GM12872 (cell line): ENCODE measurements at regions not wholly inside any gene's neighbourhood (a gene's known extent, or its start where the extent isn't known, plus 50 kb on each side); places are given as distances from the start of the nearest gene placed in this dataset.

ENCODE experiments used
- CTCF ChIP-seq: IDR thresholded peaks from 3 replicates; pipeline ENCODE4 v1.5.1; 2011; ENCODE audit warnings: low read depth, mild to moderate bottlenecking, low read length, moderate library complexity; ENCODE audit not compliant: insufficient read depth

GRCh38 chr7:49488573-49488972 lies 284.9 kb upstream of the VWC2 start:
- TF ChIP-seq CTCF: no peak

GRCh38 chr7:49497471-49497870 lies 276.0 kb upstream of the VWC2 start:
- TF ChIP-seq CTCF: no peak

GRCh38 chr7:49500741-49501140 lies 272.7 kb upstream of the VWC2 start:
- TF ChIP-seq CTCF: no peak

- no peak for TF ChIP-seq CTCF
These were observed 259.5 kb upstream of the VWC2 start for GRCh38 chr7:49513911-49514310.

- TF ChIP-seq CTCF: no peak
These were observed 252.5 kb upstream of the VWC2 start for GRCh38 chr7:49520951-49521350.

- TF ChIP-seq CTCF: no peak
These were observed 251.3 kb upstream of the VWC2 start for GRCh38 chr7:49522111-49522510.

GRCh38 chr7:49523870-49524269 lies 249.6 kb upstream of the VWC2 start:
- TF ChIP-seq CTCF: no peak

GRCh38 chr7:49527182-49527581 lies 246.3 kb upstream of the VWC2 start:
- no peak for TF ChIP-seq CTCF
